Natural killer cell (primary cell): ENCODE measurements at regions not wholly inside any gene's neighbourhood (a gene's known extent, or its start where the extent isn't known, plus 50 kb on each side); places are given as distances from the start of the nearest gene placed in this dataset.

Experiments
- ATAC-seq, 3 donors: fragments of 150-1000 bp in 2 of 3; fragments of 200-7000 bp in 1 of 3; cut with Tn5 transposase; 1 replicate in 1 of 3; 2 replicates in 2 of 3; pipeline ENCODE4 v1.10.0; 2021; ENCODE audit warnings: mild to moderate bottlenecking in 2 of 3, moderate library complexity in 2 of 3
- DNase-seq, 2 donors: peaks; one replicate each; pipeline versions ENCODE4 v3.0.0 to v3.0.0-alpha.2; 2013 to 2021; ENCODE audit warnings: mixed read lengths in 1 of 2
- H3K27ac ChIP-seq: one replicate; pipeline ENCODE4 v1.5.1; 2013; ENCODE audit warnings: mild to moderate bottlenecking, low read length
- H3K27me3 ChIP-seq: one replicate; pipeline ENCODE4 v1.6.1; 2013; ENCODE audit warnings: low read length; ENCODE audit not compliant: control insufficient read depth, insufficient read depth
- H3K36me3 ChIP-seq: one replicate; pipeline ENCODE4 v1.6.1; 2013; ENCODE audit warnings: low read length; ENCODE audit not compliant: control insufficient read depth, insufficient read depth
- H3K4me1 ChIP-seq: one replicate; pipeline ENCODE4 v1.6.1; 2013; ENCODE audit warnings: low read length; ENCODE audit not compliant: control insufficient read depth, insufficient read depth
- H3K4me3 ChIP-seq: one replicate; pipeline ENCODE4 v1.5.1; 2013; ENCODE audit warnings: low read length
- H3K9me3 ChIP-seq: one replicate; pipeline ENCODE4 v1.6.1; 2013; ENCODE audit warnings: low read length; ENCODE audit not compliant: control insufficient read depth, insufficient read depth
- H3K27ac Mint-ChIP-seq, 2 donors: one replicate each; pipeline ENCODE4 v1.8.0; 2022; ENCODE audit warnings: mild to moderate bottlenecking in 2 of 2, mixed read lengths in 2 of 2, moderate library complexity in 1 of 2
- H3K27me3 Mint-ChIP-seq, 2 donors: one replicate each; pipeline ENCODE4 v1.8.0; 2022; ENCODE audit warnings: low read depth in 2 of 2, mixed read lengths in 2 of 2
- H3K36me3 Mint-ChIP-seq: one replicate; pipeline ENCODE4 v1.8.0; 2022; ENCODE audit warnings: mixed read lengths
- H3K4me1 Mint-ChIP-seq, 2 donors: one replicate each; pipeline ENCODE4 v1.8.0; 2022; ENCODE audit warnings: mixed read lengths in 2 of 2
- H3K4me3 Mint-ChIP-seq: one replicate; pipeline ENCODE4 v1.8.0; 2022; ENCODE audit warnings: mild to moderate bottlenecking, moderate library complexity, mixed read lengths
- H3K9me3 Mint-ChIP-seq, 2 donors: one replicate each; pipeline ENCODE4 v1.8.0; 2022; ENCODE audit warnings: mixed read lengths in 2 of 2
- CTCF ChIP-seq: fragments of 200-600 bp; IDR thresholded peaks from one replicate; pipeline ENCODE4 v1.8.0; 2022; ENCODE audit warnings: antibody characterized with exemption
- WGBS: methylation state at CpG from one replicate; pipeline ENCODE4 v1.1.7; 2013; ENCODE audit warnings: missing lambda C conversion rate; ENCODE audit not compliant: insufficient coverage; 5-methylcytosine and 5-hydroxymethylcytosine counted together
- intact Hi-C: fragments of 100-400 bp; cut with micrococcal nuclease; formaldehyde crosslinking; loops from one replicate; pipeline ENCODE4 v1.14.2; 2022

GRCh38 chr4:129394635-129395034 lies 298.7 kb downstream of the C4orf33 start:
- DNase-seq: no peak
- no peaks in the 10 kb centered on the region for H3K27me3 ChIP-seq
- no peaks in the 10 kb centered on the region for H3K4me1 ChIP-seq
- H3K9me3 Mint-ChIP-seq: peaks cover 5 to 11% of the 10 kb centered on the region in 2 donors
- H3K27me3 Mint-ChIP-seq: no peaks in the 10 kb centered on the region
- peaks cover 8% of the 10 kb centered on the region for H3K36me3 Mint-ChIP-seq
- H3K4me3 Mint-ChIP-seq: no peak overlapping the region
- no peak for ATAC-seq
- no peaks in the 10 kb centered on the region for H3K4me1 Mint-ChIP-seq
- no peak for TF ChIP-seq CTCF
- H3K9me3 ChIP-seq: peaks cover 9% of the 10 kb centered on the region
- no peak overlapping the region for H3K4me3 ChIP-seq
- intact Hi-C loops: no loop called here
- WGBS: 82% methylated on average over 4 of the region's 6 CpGs
- no peak overlapping the region for H3K27ac ChIP-seq
- H3K27ac Mint-ChIP-seq: no peak overlapping the region
- H3K36me3 ChIP-seq: no peaks in the 10 kb centered on the region

GRCh38 chr4:129403848-129404247 lies 307.9 kb downstream of the C4orf33 start:
- no peak overlapping the region for H3K4me3 ChIP-seq
- intact Hi-C loops: no loop called here

GRCh38 chr4:129410115-129410514 lies 314.2 kb downstream of the C4orf33 start:
- Histone ChIP-seq H3K4me1 (no peaks in the 10 kb centered on the region), H3K27ac (no peak overlapping the region), H3K36me3 (no peaks in the 10 kb centered on the region), H3K27me3 (no peaks in the 10 kb centered on the region), H3K4me3 (no peak overlapping the region), H3K9me3 (no peaks in the 10 kb centered on the region)
- no peaks in the 10 kb centered on the region for H3K36me3 Mint-ChIP-seq
- H3K27ac Mint-ChIP-seq: no peak overlapping the region
- DNase-seq: no peak
- H3K4me1 Mint-ChIP-seq: no peaks in the 10 kb centered on the region
- TF ChIP-seq CTCF: no peak
- intact Hi-C loops: no loop called here
- no peaks in the 10 kb centered on the region for H3K9me3 Mint-ChIP-seq
- H3K27me3 Mint-ChIP-seq: no peaks in the 10 kb centered on the region
- 52% methylated on average over 3 of the region's 3 CpGs for WGBS
- no peak overlapping the region for H3K4me3 Mint-ChIP-seq
- no peak for ATAC-seq

More at GRCh38 chr4:129403848-129404247, 307.9 kb downstream of the C4orf33 start:
- no peaks in the 10 kb centered on the region for H3K36me3 ChIP-seq
- WGBS: no CpG with 5 or more reads among the region's 1 CpG
- peaks cover 5% of the 10 kb centered on the region in 2 donors for H3K9me3 Mint-ChIP-seq
- no peaks in the 10 kb centered on the region for H3K4me1 Mint-ChIP-seq
- H3K4me3 Mint-ChIP-seq: no peak overlapping the region
- H3K27ac Mint-ChIP-seq: no peak overlapping the region
- H3K36me3 Mint-ChIP-seq: peaks cover 7% of the 10 kb centered on the region
- DNase-seq (no peak), ATAC-seq (no peak)
- no peaks in the 10 kb centered on the region for H3K27me3 Mint-ChIP-seq
- H3K9me3 ChIP-seq: peaks cover 3% of the 10 kb centered on the region
- H3K27me3 ChIP-seq: no peaks in the 10 kb centered on the region
- no peak for TF ChIP-seq CTCF
- no peak overlapping the region for H3K27ac ChIP-seq
- H3K4me1 ChIP-seq: no peaks in the 10 kb centered on the region

- intact Hi-C loops: no loop called here
- no peak for TF ChIP-seq CTCF
- Histone ChIP-seq H3K4me1 (no peaks in the 10 kb centered on the region), H3K27me3 (no peaks in the 10 kb centered on the region), H3K27ac (no peak overlapping the region), H3K4me3 (no peak overlapping the region), H3K9me3 (no peaks in the 10 kb centered on the region), H3K36me3 (no peaks in the 10 kb centered on the region)
- ATAC-seq: no peak
- Mint-ChIP-seq H3K27ac (no peak overlapping the region), H3K4me3 (no peak overlapping the region), H3K27me3 (no peaks in the 10 kb centered on the region), H3K4me1 (no peaks in the 10 kb centered on the region), H3K36me3 (no peaks in the 10 kb centered on the region), H3K9me3 (no peaks in the 10 kb centered on the region)
- DNase-seq: no peak
- 82% methylated on average over 1 of the region's 1 CpG for WGBS
Observed at GRCh38 chr4:129415004-129415403, 319.1 kb downstream of the C4orf33 start.
